ENCODE measurements at regions not wholly inside any gene's neighbourhood (a gene's known extent, or its start where the extent isn't known, plus 50 kb on each side); places are given as distances from the start of the nearest gene placed in this dataset.

- TF ChIP-seq CTCF (IDR thresholded peaks at IDR 0.05), result no peak
- no peak for TF ChIP-seq POLR2A (IDR thresholded peaks at IDR 0.05)
Measured at GRCh38 chr16:51045186-51045585, 105.9 kb downstream of the SALL1 start.
